HG02571 (cell line): ENCODE measurements at regions not wholly inside any gene's neighbourhood (a gene's known extent, or its start where the extent isn't known, plus 50 kb on each side); places are given as distances from the start of the nearest gene placed in this dataset.
"Not testable (repeated sequence)": the region's sequence is repeated elsewhere in the genome, so short reads cannot be mapped to it uniquely, and the experiment has no call there.

Experiments
- ATAC-seq: cut with Tn5 transposase; IDR thresholded peaks from one replicate; pipeline ENCODE4 v1.9.1; 2021; ENCODE audit warnings: mild to moderate bottlenecking, moderate library complexity; ENCODE audit not compliant: unreplicated experiment

GRCh38 chr4:126742885-126743284 lies 889.9 kb upstream of the INTU start:
- ATAC-seq: no peak

GRCh38 chr4:126748736-126749135 lies 884.0 kb upstream of the INTU start:
- no peak for ATAC-seq

GRCh38 chr4:126750723-126751122 lies 882.0 kb upstream of the INTU start:
- ATAC-seq: no peak

GRCh38 chr4:126752126-126752525 lies 880.6 kb upstream of the INTU start:
- ATAC-seq: no peak

GRCh38 chr4:126752702-126753101 lies 880.1 kb upstream of the INTU start:
- no peak for ATAC-seq

- ATAC-seq: no peak
Measured at GRCh38 chr4:126753592-126753991, 879.2 kb upstream of the INTU start.

- ATAC-seq: no peak
Measured at GRCh38 chr4:126755506-126755905, 877.3 kb upstream of the INTU start.

GRCh38 chr4:126756050-126756829 lies 876.5 kb upstream of the INTU start:
- ATAC-seq: no peak

GRCh38 chr4:126757219-126757618 lies 875.5 kb upstream of the INTU start:
- no peak for ATAC-seq

- no peak for ATAC-seq
Measured at GRCh38 chr4:126758493-126758892, 874.3 kb upstream of the INTU start.

GRCh38 chr4:126761947-126762662 lies 870.7 kb upstream of the INTU start:
- ATAC-seq: no peak

GRCh38 chr4:126762663-126763247 lies 870.0 kb upstream of the INTU start:
- ATAC-seq: no peak

GRCh38 chr4:126766241-126766640 lies 866.5 kb upstream of the INTU start:
- ATAC-seq: no peak

- ATAC-seq: no peak
Measured at GRCh38 chr4:126768338-126768737, 864.4 kb upstream of the INTU start.

GRCh38 chr4:126770811-126771553 lies 861.8 kb upstream of the INTU start:
- ATAC-seq: not testable (repeated sequence)

GRCh38 chr4:126771618-126772017 lies 861.1 kb upstream of the INTU start:
- ATAC-seq: not testable (repeated sequence)

GRCh38 chr4:126772662-126773061 lies 860.1 kb upstream of the INTU start:
- no peak for ATAC-seq

GRCh38 chr4:126775485-126776106 lies 857.2 kb upstream of the INTU start:
- ATAC-seq: no peak

GRCh38 chr4:126776361-126776760 lies 856.4 kb upstream of the INTU start:
- no peak for ATAC-seq

- no peak for ATAC-seq
Measured at GRCh38 chr4:126777649-126778048, 855.1 kb upstream of the INTU start.

- ATAC-seq: no peak
Measured at GRCh38 chr4:126778348-126778747, 854.4 kb upstream of the INTU start.
